ENCODE measurements at regions not wholly inside any gene's neighbourhood (a gene's known extent, or its start where the extent isn't known, plus 50 kb on each side); places are given as distances from the start of the nearest gene placed in this dataset.

DNA sequence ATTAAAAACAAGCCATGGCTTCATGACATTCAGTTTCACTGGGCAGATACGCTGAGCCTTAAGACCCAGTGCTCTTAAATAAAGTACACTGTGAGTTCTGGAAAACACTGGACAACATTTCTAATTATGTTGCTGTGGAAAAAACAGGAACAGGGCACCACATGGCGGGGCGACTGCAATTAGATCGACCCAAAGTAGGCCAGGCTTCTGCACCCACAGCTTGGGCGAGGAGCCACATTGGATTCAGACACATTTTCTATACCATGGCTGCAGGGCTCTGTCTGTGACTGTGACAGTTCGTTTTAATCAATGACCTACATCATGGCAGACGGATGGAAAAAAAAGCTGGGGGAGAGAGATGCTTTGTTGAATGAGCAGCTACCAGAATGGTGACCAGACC, 227.2 kb upstream of the HS6ST1 start (continued):
- TF ChIP-seq, protein P1, sequence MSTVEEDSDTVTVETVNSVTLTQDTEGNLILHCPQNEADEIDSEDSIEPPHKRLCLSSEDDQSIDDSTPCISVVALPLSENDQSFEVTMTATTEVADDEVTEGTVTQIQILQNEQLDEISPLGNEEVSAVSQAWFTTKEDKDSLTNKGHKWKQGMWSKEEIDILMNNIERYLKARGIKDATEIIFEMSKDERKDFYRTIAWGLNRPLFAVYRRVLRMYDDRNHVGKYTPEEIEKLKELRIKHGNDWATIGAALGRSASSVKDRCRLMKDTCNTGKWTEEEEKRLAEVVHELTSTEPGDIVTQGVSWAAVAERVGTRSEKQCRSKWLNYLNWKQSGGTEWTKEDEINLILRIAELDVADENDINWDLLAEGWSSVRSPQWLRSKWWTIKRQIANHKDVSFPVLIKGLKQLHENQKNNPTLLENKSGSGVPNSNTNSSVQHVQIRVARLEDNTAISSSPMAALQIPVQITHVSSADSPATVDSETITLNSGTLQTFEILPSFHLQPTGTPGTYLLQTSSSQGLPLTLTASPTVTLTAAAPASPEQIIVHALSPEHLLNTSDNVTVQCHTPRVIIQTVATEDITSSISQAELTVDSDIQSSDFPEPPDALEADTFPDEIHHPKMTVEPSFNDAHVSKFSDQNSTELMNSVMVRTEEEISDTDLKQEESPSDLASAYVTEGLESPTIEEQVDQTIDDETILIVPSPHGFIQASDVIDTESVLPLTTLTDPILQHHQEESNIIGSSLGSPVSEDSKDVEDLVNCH (CRISPR knock-in tag; IDR thresholded peaks at IDR 0.05), result no peak
- TF ChIP-seq ZNF20 (CRISPR knock-in tag; IDR thresholded peaks at IDR 0.05) (no peak), YEATS4 (CRISPR knock-in tag; IDR thresholded peaks at IDR 0.05; ENCODE audit: borderline replicate concordance) (no peak), ZNF577 (CRISPR knock-in tag; IDR thresholded peaks at IDR 0.05; ENCODE audit: borderline replicate concordance, low read depth) (no peak)

DNA sequence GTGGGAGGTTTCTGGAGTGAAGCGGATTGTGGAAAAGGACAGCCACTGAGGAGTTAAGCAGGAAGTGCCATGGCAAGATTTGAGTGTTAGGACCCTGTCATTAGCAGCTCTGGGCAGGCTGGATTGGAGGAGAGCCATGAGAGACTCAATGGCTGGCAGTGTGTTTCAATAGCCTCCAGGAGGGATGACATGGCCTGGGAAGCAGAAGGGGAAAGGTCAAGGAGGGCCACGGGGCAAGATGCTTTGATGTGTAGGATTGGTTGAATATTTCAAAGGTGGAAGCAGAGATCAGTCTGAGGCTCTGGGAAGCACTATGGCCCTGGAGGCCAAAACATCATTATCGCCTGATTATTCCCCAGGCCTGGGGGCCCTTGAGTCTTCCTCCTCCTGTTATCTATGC, 229.0 kb upstream of the HS6ST1 start:
- Histone ChIP-seq H3K4me1 (ENCODE audit: insufficient read depth, low read length) (no peaks in the 10 kb centered on the region; the same call in 1 of the 2 replicates), H3K27me3 (ENCODE audit: control insufficient read depth in 1 of 2, insufficient read depth in 2 of 2, low read length in 2 of 2) (peaks cover 0 to 39% of the 10 kb centered on the region in 2 experiments; a peak in 3 of 5 replicates), H3K79me2 (ENCODE audit: insufficient read depth, low read length) (no peaks in the 10 kb centered on the region), H2AFZ (ENCODE audit: low read length) (no peak overlapping the region), H3K9me3 (ENCODE audit: low read length) (no peaks in the 10 kb centered on the region), H3K4me2 (ENCODE audit: low read depth, low read length) (no peak overlapping the region), H3K36me3 (replicated peaks in 1 of 2; ENCODE audit: control insufficient read depth in 1 of 2, insufficient read depth in 2 of 2, low read length in 2 of 2) (no peaks in the 10 kb centered on the region), H3K9ac (ENCODE audit: insufficient read depth, low read depth, low read length) (no peak overlapping the region), H4K20me1 (ENCODE audit: insufficient read depth, low read length) (no peaks in the 10 kb centered on the region), H3K27ac (ENCODE audit: extremely low read length, insufficient read depth, low read length) (no peak overlapping the region), H3K4me3 (replicated peaks in 1 of 3; ENCODE audit: insufficient read depth in 1 of 3, low read depth in 2 of 3, low read length in 3 of 3) (no peak overlapping the region)
- ATAC-seq (no peak), DNase-seq (ENCODE audit: low spot score) (no peak), FAIRE-seq (no peak)
- BruUV-seq (replicated peaks), result no TSS peak
- CTCF ChIA-PET (ENCODE audit: low intra/inter-chr PET ratio, low total read pairs), result no interaction called here
- POLR2A ChIA-PET, result no interaction called here
- in situ Hi-C loops (cut with HindIII; ENCODE audit: extremely low pct_ligation_motif_present, low pct_unique_long_range_greater_than_20kb), result no loop called here
- intact Hi-C loops (cut with micrococcal nuclease; ENCODE audit: unreplicated experiment), result no loop called here
- 8% methylated on average over 3 of the region's 3 CpGs for WGBS (ENCODE audit: low lambda C conversion rate)
- TF ChIP-seq ATF1 (CRISPR knock-in tag; IDR thresholded peaks at IDR 0.05) (no peak), AGO1 (IDR thresholded peaks at IDR 0.05; ENCODE audit: low read depth, low read length, poor library complexity, severe bottlenecking) (no peak), RAD51 (IDR thresholded peaks at IDR 0.05; ENCODE audit: borderline replicate concordance) (no peak), SP2 (CRISPR knock-in tag; IDR thresholded peaks at IDR 0.05) (no peak), TCF7 (IDR thresholded peaks at IDR 0.05; ENCODE audit: low read depth) (no peak), SMAD3 (CRISPR knock-in tag; IDR thresholded peaks at IDR 0.05) (no peak), WIZ (CRISPR knock-in tag; IDR thresholded peaks at IDR 0.05) (no peak), CENPT (CRISPR knock-in tag; IDR thresholded peaks at IDR 0.05; ENCODE audit: low read depth) (no peak), MLLT10 (CRISPR knock-in tag; IDR thresholded peaks at IDR 0.05) (no peak)
- TF ChIP-seq, protein P2, sequence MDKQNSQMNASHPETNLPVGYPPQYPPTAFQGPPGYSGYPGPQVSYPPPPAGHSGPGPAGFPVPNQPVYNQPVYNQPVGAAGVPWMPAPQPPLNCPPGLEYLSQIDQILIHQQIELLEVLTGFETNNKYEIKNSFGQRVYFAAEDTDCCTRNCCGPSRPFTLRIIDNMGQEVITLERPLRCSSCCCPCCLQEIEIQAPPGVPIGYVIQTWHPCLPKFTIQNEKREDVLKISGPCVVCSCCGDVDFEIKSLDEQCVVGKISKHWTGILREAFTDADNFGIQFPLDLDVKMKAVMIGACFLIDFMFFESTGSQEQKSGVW (CRISPR knock-in tag; IDR thresholded peaks at IDR 0.05; ENCODE audit: borderline replicate concordance), result no peak
- TF ChIP-seq, protein P3, sequence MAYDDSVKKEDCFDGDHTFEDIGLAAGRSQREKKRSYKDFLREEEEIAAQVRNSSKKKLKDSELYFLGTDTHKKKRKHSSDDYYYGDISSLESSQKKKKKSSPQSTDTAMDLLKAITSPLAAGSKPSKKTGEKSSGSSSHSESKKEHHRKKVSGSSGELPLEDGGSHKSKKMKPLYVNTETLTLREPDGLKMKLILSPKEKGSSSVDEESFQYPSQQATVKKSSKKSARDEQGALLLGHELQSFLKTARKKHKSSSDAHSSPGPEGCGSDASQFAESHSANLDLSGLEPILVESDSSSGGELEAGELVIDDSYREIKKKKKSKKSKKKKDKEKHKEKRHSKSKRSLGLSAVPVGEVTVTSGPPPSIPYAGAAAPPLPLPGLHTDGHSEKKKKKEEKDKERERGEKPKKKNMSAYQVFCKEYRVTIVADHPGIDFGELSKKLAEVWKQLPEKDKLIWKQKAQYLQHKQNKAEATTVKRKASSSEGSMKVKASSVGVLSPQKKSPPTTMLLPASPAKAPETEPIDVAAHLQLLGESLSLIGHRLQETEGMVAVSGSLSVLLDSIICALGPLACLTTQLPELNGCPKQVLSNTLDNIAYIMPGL (CRISPR knock-in tag; IDR thresholded peaks at IDR 0.05; ENCODE audit: borderline replicate concordance in 1 of 2, low read depth in 1 of 2), result no peak
- TF ChIP-seq, protein P4, sequence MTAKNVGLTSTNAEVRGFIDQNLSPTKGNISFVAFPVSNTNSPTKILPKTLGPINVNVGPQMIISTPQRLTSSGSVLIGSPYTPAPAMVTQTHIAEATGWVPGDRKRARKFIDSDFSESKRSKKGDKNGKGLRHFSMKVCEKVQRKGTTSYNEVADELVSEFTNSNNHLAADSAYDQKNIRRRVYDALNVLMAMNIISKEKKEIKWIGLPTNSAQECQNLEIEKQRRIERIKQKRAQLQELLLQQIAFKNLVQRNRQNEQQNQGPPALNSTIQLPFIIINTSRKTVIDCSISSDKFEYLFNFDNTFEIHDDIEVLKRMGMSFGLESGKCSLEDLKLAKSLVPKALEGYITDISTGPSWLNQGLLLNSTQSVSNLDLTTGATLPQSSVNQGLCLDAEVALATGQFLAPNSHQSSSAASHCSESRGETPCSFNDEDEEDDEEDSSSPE (CRISPR knock-in tag; IDR thresholded peaks at IDR 0.05), result no peak
- TF ChIP-seq, protein P5, sequence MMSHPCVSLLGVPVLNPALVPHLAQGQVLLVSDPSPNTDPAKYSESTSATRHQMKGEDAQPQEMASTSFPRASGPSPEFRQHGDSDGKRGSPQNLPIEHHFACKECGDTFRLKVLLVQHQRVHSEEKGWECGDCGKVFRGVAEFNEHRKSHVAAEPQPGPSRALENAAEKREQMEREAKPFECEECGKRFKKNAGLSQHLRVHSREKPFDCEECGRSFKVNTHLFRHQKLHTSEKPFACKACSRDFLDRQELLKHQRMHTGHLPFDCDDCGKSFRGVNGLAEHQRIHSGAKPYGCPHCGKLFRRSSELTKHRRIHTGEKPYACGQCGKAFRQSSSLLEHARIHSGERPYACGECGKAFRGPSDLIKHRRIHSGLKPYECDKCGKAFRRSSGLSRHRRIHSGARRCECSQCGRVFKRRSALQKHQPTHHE (CRISPR knock-in tag; IDR thresholded peaks at IDR 0.05; ENCODE audit: borderline replicate concordance), result no peak
